Caco-2 (cell line): ENCODE measurements at regions not wholly inside any gene's neighbourhood (a gene's known extent, or its start where the extent isn't known, plus 50 kb on each side); places are given as distances from the start of the nearest gene placed in this dataset.

Experiments used
- BruUV-seq: library from RNA; stranded (reverse); fragments of 400-500 nt; replicated peaks from 2 replicates; lab custom pipeline; 2021; lab: Mats Ljungman, UMichigan
- CTCF ChIA-PET: fragments of 300-600 bp; sonication (Branson Sonifier 250); formaldehyde crosslinking; loops from one replicate; lab custom pipeline; 2022; ENCODE audit warnings: antibody characterized with exemption; lab: Charles Lee
- POLR2A ChIA-PET: fragments of 300-600 bp; sonication (Branson Sonifier 250); formaldehyde crosslinking; loops from one replicate; lab custom pipeline; 2022; ENCODE audit warnings: antibody characterized with exemption; lab: Charles Lee
- DNase-seq, 2 experiments: peaks; one replicate each; pipeline versions ENCODE4 v3.0.0 to v3.0.0-alpha.2; 2020 to 2022
- H3K27me3 ChIP-seq: replicated peaks from 2 replicates; pipeline ENCODE4 v1.6.0; 2011; ENCODE audit warnings: low read length; ENCODE audit not compliant: control insufficient read depth, insufficient read depth
- H3K36me3 ChIP-seq: 2 replicates; pipeline ENCODE4 v1.5.1; 2011; ENCODE audit warnings: low read length; ENCODE audit not compliant: control insufficient read depth, insufficient read depth
- H3K4me1 ChIP-seq: fragments of 250-450 bp; sonication (Bioruptor Pico); 2 replicates; pipeline ENCODE4 v1.5.1; 2020; ENCODE audit warnings: mild to moderate bottlenecking
- H3K4me3 ChIP-seq: 2 replicates; pipeline ENCODE4 v1.5.1; 2011; ENCODE audit warnings: low read depth, mild to moderate bottlenecking, control low read depth, low read length
- H3K9me3 ChIP-seq: fragments of 250-450 bp; sonication (Bioruptor Pico); 2 replicates; pipeline ENCODE4 v1.5.1; 2020; ENCODE audit warnings: mild to moderate bottlenecking, moderate library complexity
- H3K27ac Mint-ChIP-seq: one replicate; pipeline ENCODE4 v1.8.0; 2022; ENCODE audit warnings: mixed read lengths; ENCODE audit not compliant: unreplicated experiment
- H3K27me3 Mint-ChIP-seq: one replicate; pipeline ENCODE4 v1.8.0; 2022; ENCODE audit warnings: mixed read lengths; ENCODE audit not compliant: insufficient read depth, unreplicated experiment
- H3K36me3 Mint-ChIP-seq: one replicate; pipeline ENCODE4 v1.8.0; 2022; ENCODE audit warnings: mild to moderate bottlenecking, mixed read lengths; ENCODE audit not compliant: insufficient read depth, unreplicated experiment
- H3K4me1 Mint-ChIP-seq: one replicate; pipeline ENCODE4 v1.8.0; 2022; ENCODE audit warnings: low read depth, mixed read lengths; ENCODE audit not compliant: unreplicated experiment
- H3K4me3 Mint-ChIP-seq: one replicate; pipeline ENCODE4 v1.8.0; 2022; ENCODE audit warnings: mild to moderate bottlenecking, moderate library complexity, mixed read lengths; ENCODE audit not compliant: unreplicated experiment
- H3K9me3 Mint-ChIP-seq: one replicate; pipeline ENCODE4 v1.8.0; 2022; ENCODE audit warnings: mixed read lengths; ENCODE audit not compliant: unreplicated experiment
- intact Hi-C: fragments of 100-400 bp; cut with micrococcal nuclease; formaldehyde crosslinking; loops from one replicate; pipeline ENCODE4 v1.10.0; 2022; ENCODE audit not compliant: unreplicated experiment
- TF ChIP-seq, protein P1 (sequence below), 2 experiments: fragments of 200-600 bp in 1 of 2; IDR thresholded peaks; 1 replicate in 1 of 2; 2 replicates in 1 of 2; pipeline versions ENCODE4 v1.5.1 to v1.8.0; 2011 to 2022; ENCODE audit warnings: antibody characterized with exemption in 1 of 2, control low read depth in 1 of 2, inconsistent platforms in 1 of 2, low read depth in 1 of 2, low read length in 1 of 2, mild to moderate bottlenecking in 1 of 2, moderate library complexity in 1 of 2; ENCODE audit not compliant: insufficient read depth in 1 of 2, severe bottlenecking in 1 of 2, unreplicated experiment in 1 of 2

DNA sequence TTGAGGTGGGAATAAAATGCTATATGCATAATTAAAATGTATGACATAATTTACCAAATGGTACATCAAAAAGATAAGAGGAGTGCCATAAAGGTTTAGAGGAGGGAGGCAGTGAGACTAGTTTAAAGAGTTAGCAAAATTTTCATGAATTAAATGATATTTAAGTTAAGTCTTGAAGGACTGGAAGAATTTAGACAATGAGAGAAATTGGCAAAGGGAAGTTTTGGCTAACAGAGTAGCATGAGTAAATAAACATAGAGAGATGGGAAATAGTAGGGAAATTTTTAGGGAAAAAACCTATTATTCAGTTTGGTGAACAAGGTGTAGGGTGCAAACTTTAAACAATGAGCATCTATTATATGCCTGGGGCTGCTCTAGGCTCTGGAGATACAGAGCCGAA, 68.8 kb downstream of the CAVIN2 start:
- H3K36me3 Mint-ChIP-seq: no peaks in the 10 kb centered on the region
- TF ChIP-seq, protein P1, sequence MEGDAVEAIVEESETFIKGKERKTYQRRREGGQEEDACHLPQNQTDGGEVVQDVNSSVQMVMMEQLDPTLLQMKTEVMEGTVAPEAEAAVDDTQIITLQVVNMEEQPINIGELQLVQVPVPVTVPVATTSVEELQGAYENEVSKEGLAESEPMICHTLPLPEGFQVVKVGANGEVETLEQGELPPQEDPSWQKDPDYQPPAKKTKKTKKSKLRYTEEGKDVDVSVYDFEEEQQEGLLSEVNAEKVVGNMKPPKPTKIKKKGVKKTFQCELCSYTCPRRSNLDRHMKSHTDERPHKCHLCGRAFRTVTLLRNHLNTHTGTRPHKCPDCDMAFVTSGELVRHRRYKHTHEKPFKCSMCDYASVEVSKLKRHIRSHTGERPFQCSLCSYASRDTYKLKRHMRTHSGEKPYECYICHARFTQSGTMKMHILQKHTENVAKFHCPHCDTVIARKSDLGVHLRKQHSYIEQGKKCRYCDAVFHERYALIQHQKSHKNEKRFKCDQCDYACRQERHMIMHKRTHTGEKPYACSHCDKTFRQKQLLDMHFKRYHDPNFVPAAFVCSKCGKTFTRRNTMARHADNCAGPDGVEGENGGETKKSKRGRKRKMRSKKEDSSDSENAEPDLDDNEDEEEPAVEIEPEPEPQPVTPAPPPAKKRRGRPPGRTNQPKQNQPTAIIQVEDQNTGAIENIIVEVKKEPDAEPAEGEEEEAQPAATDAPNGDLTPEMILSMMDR (IDR thresholded peaks at IDR 0.05; ENCODE audit: insufficient read depth in 1 of 2, low read depth in 1 of 2, low read length in 1 of 2, severe bottlenecking in 1 of 2, unreplicated experiment in 1 of 2): no peak
- peaks cover 8% of the 10 kb centered on the region for H3K9me3 Mint-ChIP-seq
- CTCF ChIA-PET: no interaction called here
- no peaks in the 10 kb centered on the region for H3K27me3 Mint-ChIP-seq
- 0 out of 2 replicates have a peak, but pooled peaks cover 3% of the 10 kb centered on the region for H3K9me3 ChIP-seq
- no peak overlapping the region for H3K27ac Mint-ChIP-seq
- DNase-seq: no peak
- no peaks in the 10 kb centered on the region for H3K27me3 ChIP-seq
- intact Hi-C loops: no loop called here
- H3K4me1 ChIP-seq: no peaks in the 10 kb centered on the region
- POLR2A ChIA-PET: no interaction called here
- H3K4me1 Mint-ChIP-seq: no peaks in the 10 kb centered on the region
- H3K4me3 Mint-ChIP-seq: no peak overlapping the region
- H3K4me3 ChIP-seq: no peak overlapping the region
- no peaks in the 10 kb centered on the region for H3K36me3 ChIP-seq
- BruUV-seq: no TSS peak

DNA sequence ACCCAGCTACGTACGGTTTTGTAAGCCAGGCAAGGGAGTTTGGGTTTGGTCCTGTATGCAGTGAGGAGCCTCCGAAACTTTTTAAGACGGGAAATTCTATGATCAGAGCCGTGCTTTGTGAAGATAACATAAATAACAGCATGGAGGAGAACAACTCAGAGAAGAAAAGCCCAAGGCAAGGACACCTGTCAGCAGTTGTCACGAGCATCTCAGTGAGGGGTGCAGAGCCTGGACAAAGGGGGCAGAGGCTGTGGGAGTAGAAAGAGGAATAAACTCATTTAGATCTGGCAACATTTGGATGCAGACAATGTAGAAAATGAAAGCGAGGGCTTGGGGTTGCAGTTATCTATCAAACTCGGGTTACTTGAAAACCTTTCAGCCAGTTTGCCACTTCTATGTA, 64.5 kb downstream of the CAVIN2 start:
- ChIA-PET CTCF (no interaction called here), POLR2A (no interaction called here)
- no peak overlapping the region for H3K27ac Mint-ChIP-seq
- no TSS peak for BruUV-seq
- H3K4me3 Mint-ChIP-seq: no peak overlapping the region
- H3K4me1 Mint-ChIP-seq: no peaks in the 10 kb centered on the region
- no peaks in the 10 kb centered on the region for H3K4me1 ChIP-seq
- H3K9me3 Mint-ChIP-seq: no peaks in the 10 kb centered on the region
- no peak overlapping the region for H3K4me3 ChIP-seq
- intact Hi-C loops: no loop called here
- H3K27me3 Mint-ChIP-seq: no peaks in the 10 kb centered on the region
- no peaks in the 10 kb centered on the region for H3K9me3 ChIP-seq
- TF ChIP-seq, protein P1 (IDR thresholded peaks at IDR 0.05; ENCODE audit: insufficient read depth in 1 of 2, low read depth in 1 of 2, low read length in 1 of 2, severe bottlenecking in 1 of 2, unreplicated experiment in 1 of 2): no peak
- no peaks in the 10 kb centered on the region for H3K36me3 Mint-ChIP-seq
- H3K27me3 ChIP-seq: no peaks in the 10 kb centered on the region
- no peaks in the 10 kb centered on the region for H3K36me3 ChIP-seq
- DNase-seq: no peak

DNA sequence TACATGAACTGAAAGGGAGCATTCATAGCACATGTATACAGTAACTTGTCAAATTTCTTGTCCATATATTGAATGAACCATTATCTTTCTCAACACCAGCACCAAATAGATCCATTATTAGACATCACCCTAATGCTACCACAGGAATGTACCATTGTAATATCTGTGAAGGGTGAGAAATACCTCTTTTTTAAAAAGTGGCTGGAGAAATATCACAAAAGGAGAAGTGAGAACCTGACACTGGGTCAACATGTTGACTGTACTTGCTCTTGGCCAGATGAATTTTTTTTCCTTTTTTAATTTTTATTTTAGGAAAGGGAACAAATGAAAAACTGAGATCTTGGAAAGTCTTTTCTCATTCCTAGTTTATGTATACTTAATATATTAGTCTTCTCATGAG, 63.5 kb downstream of the CAVIN2 start:
- intact Hi-C loops: no loop called here
- no peaks in the 10 kb centered on the region for H3K9me3 ChIP-seq
- TF ChIP-seq, protein P1 (IDR thresholded peaks at IDR 0.05; ENCODE audit: insufficient read depth in 1 of 2, low read depth in 1 of 2, low read length in 1 of 2, severe bottlenecking in 1 of 2, unreplicated experiment in 1 of 2): no peak
- Mint-ChIP-seq H3K4me3 (no peak overlapping the region), H3K4me1 (no peaks in the 10 kb centered on the region), H3K27me3 (no peaks in the 10 kb centered on the region), H3K36me3 (no peaks in the 10 kb centered on the region), H3K27ac (no peak overlapping the region), H3K9me3 (no peaks in the 10 kb centered on the region)
- no peaks in the 10 kb centered on the region for H3K27me3 ChIP-seq
- H3K36me3 ChIP-seq: no peaks in the 10 kb centered on the region
- ChIA-PET POLR2A (no interaction called here), CTCF (no interaction called here)
- DNase-seq: no peak
- H3K4me1 ChIP-seq: no peaks in the 10 kb centered on the region
- no TSS peak for BruUV-seq
- H3K4me3 ChIP-seq: no peak overlapping the region
